ENCODE measurements at regions not wholly inside any gene's neighbourhood (a gene's known extent, or its start where the extent isn't known, plus 50 kb on each side); places are given as distances from the start of the nearest gene placed in this dataset.
"Not testable (repeated sequence)": the region's sequence is repeated elsewhere in the genome, so short reads cannot be mapped to it uniquely, and the experiment has no call there.

DNA sequence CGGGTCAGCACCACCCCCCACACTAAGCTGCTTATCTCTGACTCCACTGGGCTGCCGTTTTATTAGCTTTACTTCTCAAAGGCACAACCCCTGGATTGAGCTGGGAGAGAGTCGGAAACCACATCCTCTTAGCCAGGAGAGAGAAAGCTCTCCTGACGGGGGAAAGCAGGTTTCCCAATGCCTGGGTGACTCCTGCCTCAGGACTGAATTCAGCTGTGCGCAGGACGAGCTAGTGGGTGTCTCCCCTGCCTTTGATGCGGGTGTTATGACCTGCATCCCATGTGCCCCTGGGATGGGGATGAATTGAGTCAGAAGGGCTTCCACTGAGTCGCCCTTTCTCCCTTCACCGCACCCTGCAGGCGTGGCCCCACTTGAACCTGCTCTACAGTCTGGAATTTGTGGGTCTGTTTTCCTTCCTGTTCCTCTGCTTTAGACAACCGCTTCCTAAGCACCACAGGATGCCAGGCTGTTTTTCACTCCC, 819.2 kb upstream of the EEF2KMT start:
- TF ChIP-seq, protein P1, sequence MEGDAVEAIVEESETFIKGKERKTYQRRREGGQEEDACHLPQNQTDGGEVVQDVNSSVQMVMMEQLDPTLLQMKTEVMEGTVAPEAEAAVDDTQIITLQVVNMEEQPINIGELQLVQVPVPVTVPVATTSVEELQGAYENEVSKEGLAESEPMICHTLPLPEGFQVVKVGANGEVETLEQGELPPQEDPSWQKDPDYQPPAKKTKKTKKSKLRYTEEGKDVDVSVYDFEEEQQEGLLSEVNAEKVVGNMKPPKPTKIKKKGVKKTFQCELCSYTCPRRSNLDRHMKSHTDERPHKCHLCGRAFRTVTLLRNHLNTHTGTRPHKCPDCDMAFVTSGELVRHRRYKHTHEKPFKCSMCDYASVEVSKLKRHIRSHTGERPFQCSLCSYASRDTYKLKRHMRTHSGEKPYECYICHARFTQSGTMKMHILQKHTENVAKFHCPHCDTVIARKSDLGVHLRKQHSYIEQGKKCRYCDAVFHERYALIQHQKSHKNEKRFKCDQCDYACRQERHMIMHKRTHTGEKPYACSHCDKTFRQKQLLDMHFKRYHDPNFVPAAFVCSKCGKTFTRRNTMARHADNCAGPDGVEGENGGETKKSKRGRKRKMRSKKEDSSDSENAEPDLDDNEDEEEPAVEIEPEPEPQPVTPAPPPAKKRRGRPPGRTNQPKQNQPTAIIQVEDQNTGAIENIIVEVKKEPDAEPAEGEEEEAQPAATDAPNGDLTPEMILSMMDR (IDR thresholded peaks at IDR 0.05; ENCODE audit: unreplicated experiment): no peak
- H3K27me3 Mint-ChIP-seq (ENCODE audit: low read depth): peaks cover 36% of the 10 kb centered on the region
- no peaks in the 10 kb centered on the region for H3K9me3 Mint-ChIP-seq
- no peaks in the 10 kb centered on the region for H3K4me1 Mint-ChIP-seq
- H3K36me3 Mint-ChIP-seq: no peaks in the 10 kb centered on the region
- no peak overlapping the region for H3K4me3 Mint-ChIP-seq
- H3K27ac Mint-ChIP-seq: no peak overlapping the region
- DNase-seq (ENCODE audit: low spot score in 2 of 2, unreplicated experiment in 2 of 2): no peak

- Mint-ChIP-seq H3K27ac (no peak overlapping the region), H3K27me3 (ENCODE audit: low read depth) (peaks cover 18% of the 10 kb centered on the region), H3K4me3 (no peak overlapping the region), H3K36me3 (no peaks in the 10 kb centered on the region), H3K4me1 (no peaks in the 10 kb centered on the region), H3K9me3 (no peaks in the 10 kb centered on the region)
- no peak for DNase-seq (ENCODE audit: low spot score in 2 of 2, unreplicated experiment in 2 of 2)
- TF ChIP-seq, protein P1 (IDR thresholded peaks at IDR 0.05; ENCODE audit: unreplicated experiment): no peak
Measured at GRCh38 chr16:5911241-5911640, 813.6 kb upstream of the EEF2KMT start.

DNA sequence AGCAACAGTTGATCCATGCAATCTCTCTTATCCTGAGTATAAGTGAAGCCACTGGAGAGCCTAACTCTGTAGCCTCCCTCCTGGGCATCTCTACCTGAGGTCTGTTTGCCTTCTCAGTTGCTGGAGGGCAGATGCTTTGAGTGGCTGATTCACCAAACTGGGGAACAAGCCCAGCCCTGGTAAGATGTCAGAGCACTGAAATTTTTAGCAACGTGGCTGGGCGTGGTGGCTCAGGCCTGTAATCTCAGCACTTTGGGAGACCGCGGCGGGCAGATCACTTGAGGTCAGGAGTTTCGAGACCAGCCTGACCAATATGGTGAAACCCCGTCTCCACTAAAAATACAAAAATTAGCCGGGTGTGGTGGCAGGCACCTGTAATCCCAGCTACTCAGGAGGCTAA, 812.0 kb upstream of the EEF2KMT start:
- not testable (repeated sequence) for H3K9me3 Mint-ChIP-seq; H3K27ac Mint-ChIP-seq; H3K27me3 Mint-ChIP-seq (ENCODE audit: low read depth); H3K4me1 Mint-ChIP-seq; H3K4me3 Mint-ChIP-seq; H3K36me3 Mint-ChIP-seq; DNase-seq (ENCODE audit: low spot score in 2 of 2, unreplicated experiment in 2 of 2)

DNA sequence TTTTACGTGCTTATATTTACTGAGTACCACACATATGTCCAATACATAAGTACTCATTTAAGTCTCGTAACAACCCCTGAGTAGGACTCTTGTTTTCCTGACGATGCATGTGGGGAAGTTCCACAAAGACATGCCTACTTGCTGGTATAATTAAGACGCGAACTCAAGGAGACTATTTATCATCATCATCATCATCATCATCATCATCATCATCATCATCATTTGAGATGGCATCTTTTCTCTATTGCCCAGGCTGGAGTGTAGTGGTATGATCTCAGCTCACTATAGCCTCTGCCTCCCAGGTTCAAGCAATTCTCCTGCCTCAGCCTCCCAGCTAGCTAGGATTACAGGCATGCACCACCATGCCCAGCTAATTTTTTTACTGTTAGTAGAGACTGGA, 809.9 kb upstream of the EEF2KMT start:
- no peak overlapping the region for H3K27ac Mint-ChIP-seq
- no peaks in the 10 kb centered on the region for H3K9me3 Mint-ChIP-seq
- H3K4me1 Mint-ChIP-seq: no peaks in the 10 kb centered on the region
- TF ChIP-seq, protein P1 (IDR thresholded peaks at IDR 0.05; ENCODE audit: unreplicated experiment): no peak
- no peaks in the 10 kb centered on the region for H3K36me3 Mint-ChIP-seq
- H3K4me3 Mint-ChIP-seq: no peak overlapping the region
- peaks cover 6% of the 10 kb centered on the region for H3K27me3 Mint-ChIP-seq (ENCODE audit: low read depth)
- DNase-seq (ENCODE audit: low spot score in 2 of 2, unreplicated experiment in 2 of 2): no peak

DNA sequence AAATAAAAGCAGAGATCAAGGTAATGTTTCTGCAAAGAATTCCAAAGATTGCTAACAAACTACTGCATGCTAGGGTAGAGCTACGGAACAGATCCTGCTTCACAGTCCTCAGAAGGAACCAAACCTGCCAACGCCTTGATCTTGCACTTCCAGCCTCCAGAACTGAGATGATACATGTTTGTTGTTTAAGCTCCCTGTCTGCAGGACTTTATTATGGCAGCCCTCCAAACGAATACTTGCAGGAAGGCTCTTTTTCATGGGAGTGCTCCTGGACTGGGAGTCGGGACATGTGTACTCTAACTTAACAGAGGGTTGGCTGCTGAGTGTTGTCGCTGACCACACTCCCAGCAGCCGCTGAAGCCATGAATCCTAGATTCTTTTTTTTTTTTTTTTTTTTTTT, 808.8 kb upstream of the EEF2KMT start:
- TF ChIP-seq, protein P1 (IDR thresholded peaks at IDR 0.05; ENCODE audit: unreplicated experiment): no peak
- no peaks in the 10 kb centered on the region for H3K36me3 Mint-ChIP-seq
- H3K9me3 Mint-ChIP-seq: no peaks in the 10 kb centered on the region
- H3K27ac Mint-ChIP-seq: no peak overlapping the region
- no peak for DNase-seq (ENCODE audit: low spot score in 2 of 2, unreplicated experiment in 2 of 2)
- no peaks in the 10 kb centered on the region for H3K4me1 Mint-ChIP-seq
- peaks cover 6% of the 10 kb centered on the region for H3K27me3 Mint-ChIP-seq (ENCODE audit: low read depth)
- no peak overlapping the region for H3K4me3 Mint-ChIP-seq

DNA sequence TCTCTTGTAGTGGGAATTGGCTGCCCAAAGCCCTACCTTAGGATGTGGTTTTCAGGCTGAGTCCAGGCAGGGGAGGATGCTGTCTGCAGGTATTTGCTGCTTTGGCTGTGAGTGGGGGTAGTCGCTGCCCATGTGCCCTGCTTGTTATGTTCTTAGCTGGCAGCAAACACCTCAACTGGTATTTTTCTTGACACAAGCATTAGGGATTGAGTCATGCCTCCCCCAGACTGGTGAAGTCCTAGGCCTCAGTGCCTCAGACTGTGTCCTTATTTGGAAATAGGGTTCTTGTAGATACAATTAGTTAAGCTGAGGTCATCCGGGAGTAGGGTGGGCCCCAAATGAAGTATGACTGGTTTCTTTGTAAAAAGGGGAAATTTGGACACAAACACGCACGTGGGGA, 808.3 kb upstream of the EEF2KMT start:
- Mint-ChIP-seq H3K9me3 (no peaks in the 10 kb centered on the region), H3K4me3 (no peak overlapping the region), H3K27me3 (ENCODE audit: low read depth) (peaks cover 6% of the 10 kb centered on the region), H3K27ac (no peak overlapping the region), H3K36me3 (no peaks in the 10 kb centered on the region), H3K4me1 (no peaks in the 10 kb centered on the region)
- TF ChIP-seq, protein P1 (IDR thresholded peaks at IDR 0.05; ENCODE audit: unreplicated experiment): no peak
- DNase-seq (ENCODE audit: low spot score in 2 of 2, unreplicated experiment in 2 of 2): no peak
